Activated naive CD8-positive, alpha-beta T cell treated with anti-CD3 and anti-CD28 coated beads, Interleukin-2, amount 50 U/mL, for 16 hours (primary cell): ENCODE measurements at regions not wholly inside any gene's neighbourhood (a gene's known extent, or its start where the extent isn't known, plus 50 kb on each side); places are given as distances from the start of the nearest gene placed in this dataset.
"Not testable (repeated sequence)": the region's sequence is repeated elsewhere in the genome, so short reads cannot be mapped to it uniquely, and the experiment has no call there.

Experiments
- DNase-seq: peaks from one replicate; pipeline ENCODE4 v3.0.0-alpha.2; 2020; ENCODE audit warnings: low read depth, low spot score

- DNase-seq = no peak
These were observed 322.0 kb downstream of the SUCLG1 start for GRCh38 chr2:84137034-84137433.

GRCh38 chr2:84132370-84132769, 326.7 kb downstream of the SUCLG1 start:
- DNase-seq = no peak

- DNase-seq = no peak
These were observed 327.7 kb downstream of the SUCLG1 start for GRCh38 chr2:84131278-84131830.

GRCh38 chr2:84129018-84129417, 330.1 kb downstream of the SUCLG1 start:
- DNase-seq = no peak

GRCh38 chr2:84127812-84128211, 331.3 kb downstream of the SUCLG1 start:
- DNase-seq = not testable (repeated sequence)

GRCh38 chr2:84126530-84126929, 332.6 kb downstream of the SUCLG1 start:
- DNase-seq = no peak

- DNase-seq = no peak
These were observed 333.0 kb downstream of the SUCLG1 start for GRCh38 chr2:84126084-84126483.

GRCh38 chr2:84116143-84116542, 342.9 kb downstream of the SUCLG1 start:
- DNase-seq = no peak

GRCh38 chr2:84115173-84115857, 343.8 kb downstream of the SUCLG1 start:
- no peak for DNase-seq

- not testable (repeated sequence) for DNase-seq
These were observed 355.1 kb downstream of the SUCLG1 start for GRCh38 chr2:84103816-84104527.

- DNase-seq = no peak
These were observed 356.8 kb downstream of the SUCLG1 start for GRCh38 chr2:84102274-84102673.

GRCh38 chr2:84088656-84089055, 370.4 kb downstream of the SUCLG1 start:
- DNase-seq = no peak

- no peak for DNase-seq
These were observed 373.5 kb downstream of the SUCLG1 start for GRCh38 chr2:84085562-84085961.

GRCh38 chr2:84084856-84085255, 374.2 kb downstream of the SUCLG1 start:
- DNase-seq = no peak

GRCh38 chr2:84083984-84084383, 375.1 kb downstream of the SUCLG1 start:
- DNase-seq = no peak

- DNase-seq = no peak
These were observed 380.6 kb downstream of the SUCLG1 start for GRCh38 chr2:84078471-84078870.

- no peak for DNase-seq
These were observed 381.6 kb downstream of the SUCLG1 start for GRCh38 chr2:84077496-84077895.

- DNase-seq = no peak
These were observed 388.0 kb downstream of the SUCLG1 start for GRCh38 chr2:84071050-84071449.

- DNase-seq = no peak
These were observed 393.2 kb downstream of the SUCLG1 start for GRCh38 chr2:84065857-84066256.

- DNase-seq = no peak
These were observed 401.0 kb downstream of the SUCLG1 start for GRCh38 chr2:84057917-84058560.

GRCh38 chr2:84055816-84056215, 403.3 kb downstream of the SUCLG1 start:
- DNase-seq = no peak

GRCh38 chr2:84054577-84054976, 404.5 kb downstream of the SUCLG1 start:
- not testable (repeated sequence) for DNase-seq
